Keratinocyte (primary cell): ENCODE measurements at regions not wholly inside any gene's neighbourhood (a gene's known extent, or its start where the extent isn't known, plus 50 kb on each side); places are given as distances from the start of the nearest gene placed in this dataset.

Experiments used
- DNase-seq: peaks from one replicate; pipeline ENCODE4 v3.0.0-alpha.2; 2011; ENCODE audit warnings: low read depth, missing footprints, low spot score
- FAIRE-seq: peaks from 2 replicates; lab custom pipeline; 2011; peaks lifted over from hg19 to GRCh38; lab: Jason Lieb, UNC
- H2AFZ ChIP-seq: 2 replicates; pipeline ENCODE4 v1.6.0; 2012; ENCODE audit warnings: low read length, control low read depth, inconsistent platforms; ENCODE audit not compliant: control insufficient read depth
- H3K27ac ChIP-seq: 2 replicates; pipeline ENCODE4 v1.5.1; 2011; ENCODE audit warnings: low read length; ENCODE audit not compliant: control insufficient read depth, insufficient read depth
- H3K27me3 ChIP-seq: 3 replicates; pipeline ENCODE4 v1.6.0; 2011; ENCODE audit warnings: low read length; ENCODE audit not compliant: control insufficient read depth, insufficient read depth; ENCODE audit errors: extremely low read depth
- H3K36me3 ChIP-seq, 2 experiments: 2 replicates in 1 of 2; 3 replicates in 1 of 2; pipeline ENCODE4 v1.5.1; 2011; ENCODE audit warnings: low read length in 2 of 2, mild to moderate bottlenecking in 1 of 2; ENCODE audit not compliant: control insufficient read depth in 2 of 2, insufficient read depth in 2 of 2; ENCODE audit errors: extremely low read depth in 1 of 2
- H3K4me1 ChIP-seq: 3 replicates; pipeline ENCODE4 v1.5.1; 2011; ENCODE audit warnings: low read length; ENCODE audit not compliant: control insufficient read depth, insufficient read depth; ENCODE audit errors: extremely low read depth
- H3K4me2 ChIP-seq: 3 replicates; pipeline ENCODE4 v1.6.0; 2011; ENCODE audit warnings: low read depth, low read length; ENCODE audit not compliant: control insufficient read depth, insufficient read depth; ENCODE audit errors: extremely low read depth
- H3K4me3 ChIP-seq, 3 experiments: fragments of 200-600 bp in 1 of 3; sonication (generic) in 1 of 3; 2 replicates in 2 of 3; 3 replicates in 1 of 3; pipeline ENCODE4 v1.5.1; 2011 to 2016; ENCODE audit warnings: low read length in 3 of 3, mild to moderate bottlenecking in 3 of 3, control low read depth in 2 of 3, inconsistent platforms in 1 of 3, low read depth in 1 of 3, mixed read lengths in 1 of 3, mixed run types in 1 of 3, moderate library complexity in 1 of 3; ENCODE audit not compliant: control insufficient read depth in 2 of 3, insufficient read depth in 2 of 3; ENCODE audit errors: extremely low read depth in 1 of 3
- H3K79me2 ChIP-seq: 2 replicates; pipeline ENCODE4 v1.6.0; 2012; ENCODE audit warnings: low read length; ENCODE audit not compliant: control insufficient read depth, insufficient read depth
- H3K9ac ChIP-seq: 3 replicates; pipeline ENCODE4 v1.6.0; 2011; ENCODE audit warnings: low read length; ENCODE audit not compliant: control insufficient read depth, insufficient read depth; ENCODE audit errors: extremely low read depth
- H3K9me1 ChIP-seq: 3 replicates; pipeline ENCODE4 v1.6.0; 2011; ENCODE audit warnings: low read length; ENCODE audit not compliant: control insufficient read depth, insufficient read depth; ENCODE audit errors: extremely low read depth
- H3K9me3 ChIP-seq: 2 replicates; pipeline ENCODE4 v1.5.1; 2012; ENCODE audit warnings: low read depth, low read length; ENCODE audit not compliant: control insufficient read depth
- H4K20me1 ChIP-seq: 3 replicates; pipeline ENCODE4 v1.6.0; 2011; ENCODE audit warnings: low read length; ENCODE audit not compliant: control insufficient read depth, insufficient read depth; ENCODE audit errors: extremely low read depth
- CTCF ChIP-seq, 3 experiments: IDR thresholded peaks in 1 of 3; conservative IDR thresholded peaks in 1 of 3; optimal IDR thresholded peaks in 1 of 3; 2 replicates in 2 of 3; 3 replicates in 1 of 3; pipeline versions ENCODE3 to v1.5.1; 2011; ENCODE audit warnings: low read length in 3 of 3, mild to moderate bottlenecking in 3 of 3, moderate library complexity in 2 of 3, control low read depth in 1 of 3, inconsistent platforms in 1 of 3; ENCODE audit not compliant: insufficient read depth in 2 of 3; ENCODE audit errors: extremely low read depth in 1 of 3
- EZH2 ChIP-seq: IDR thresholded peaks from one replicate; pipeline ENCODE4 v1.6.1; 2012; ENCODE audit warnings: inconsistent platforms, mild to moderate bottlenecking, low read length, moderate library complexity
- dilution Hi-C: fragments of 300-500 bp; cut with MboI; formaldehyde crosslinking; loops from one replicate; pipeline ENCODE4 v1.7.0; 2020; ENCODE audit warnings: low sequenced_read_pairs; ENCODE audit not compliant: extremely low pct_ligation_motif_present

- Histone ChIP-seq H3K9me3 (no peaks in the 10 kb centered on the region), H3K27me3 (no peaks in the 10 kb centered on the region), H3K9me1 (no peaks in the 10 kb centered on the region), H3K4me2 (no peak overlapping the region), H3K36me3 (no peaks in the 10 kb centered on the region), H3K4me3 (no peak overlapping the region), H4K20me1 (no peaks in the 10 kb centered on the region), H3K4me1 (no peaks in the 10 kb centered on the region), H2AFZ (no peak overlapping the region), H3K9ac (no peak overlapping the region), H3K27ac (no peak overlapping the region), H3K79me2 (no peaks in the 10 kb centered on the region)
- dilution Hi-C loops = no loop called here
- TF ChIP-seq CTCF (optimal IDR thresholded peaks at IDR 0.05 in 1 of 3, IDR thresholded peaks at IDR 0.05 in 1 of 3, conservative IDR thresholded peaks at IDR 0.05 in 1 of 3; ENCODE audit: extremely low read depth in 1 of 3, insufficient read depth in 2 of 3, low read length in 3 of 3) = no peak
- no peak for TF ChIP-seq EZH2
- FAIRE-seq = no peak
- no peak for DNase-seq
Measured at GRCh38 chr3:127115691-127116351, 77.1 kb upstream of the PRR23E start.

GRCh38 chr3:127118366-127118765 lies 74.6 kb upstream of the PRR23E start:
- Histone ChIP-seq H3K9me1 (no peaks in the 10 kb centered on the region), H3K27me3 (no peaks in the 10 kb centered on the region), H3K9ac (no peak overlapping the region), H2AFZ (no peak overlapping the region), H3K36me3 (no peaks in the 10 kb centered on the region), H4K20me1 (no peaks in the 10 kb centered on the region), H3K79me2 (no peaks in the 10 kb centered on the region), H3K27ac (no peak overlapping the region), H3K9me3 (no peaks in the 10 kb centered on the region), H3K4me1 (no peaks in the 10 kb centered on the region), H3K4me2 (no peak overlapping the region), H3K4me3 (no peak overlapping the region)
- no peak for DNase-seq
- TF ChIP-seq CTCF (optimal IDR thresholded peaks at IDR 0.05 in 1 of 3, IDR thresholded peaks at IDR 0.05 in 1 of 3, conservative IDR thresholded peaks at IDR 0.05 in 1 of 3; ENCODE audit: extremely low read depth in 1 of 3, insufficient read depth in 2 of 3, low read length in 3 of 3) (no peak), EZH2 (no peak)
- dilution Hi-C loops = no loop called here
- no peak for FAIRE-seq
